HepG2 (cell line): ENCODE measurements at regions not wholly inside any gene's neighbourhood (a gene's known extent, or its start where the extent isn't known, plus 50 kb on each side); places are given as distances from the start of the nearest gene placed in this dataset.

ENCODE experiments used
- ATF6 ChIP-seq: sonication (generic); formaldehyde crosslinking; conservative IDR thresholded peaks from 2 replicates; pipeline ENCODE4 v1.4.0; 2020; ENCODE audit warnings: missing genetic modification reagents
- CENPX ChIP-seq: sonication (generic); formaldehyde crosslinking; IDR thresholded peaks from 2 replicates; pipeline ENCODE4 v1.9.0; 2021; ENCODE audit warnings: mild to moderate bottlenecking, missing genetic modification reagents, moderate library complexity
- DNMT3B ChIP-seq: conservative IDR thresholded peaks from 2 replicates; pipeline ENCODE4 v1.6.1; 2016; ENCODE audit warnings: missing biosample characterization, control low read depth
- EED ChIP-seq: sonication (generic); formaldehyde crosslinking; IDR thresholded peaks from 2 replicates; pipeline ENCODE4 v1.5.0; 2020; ENCODE audit warnings: mild to moderate bottlenecking, missing genetic modification reagents
- GFI1 ChIP-seq: sonication (generic); formaldehyde crosslinking; IDR thresholded peaks from 2 replicates; pipeline ENCODE4 v1.5.0; 2020; ENCODE audit warnings: missing genetic modification reagents, mild to moderate bottlenecking, borderline replicate concordance
- GLMP ChIP-seq: sonication (generic); formaldehyde crosslinking; IDR thresholded peaks from 2 replicates; pipeline ENCODE4 v1.9.0; 2021; ENCODE audit warnings: missing genetic modification reagents, mild to moderate bottlenecking, borderline replicate concordance
- KDM3A ChIP-seq: IDR thresholded peaks from 2 replicates; pipeline ENCODE4 v1.6.1; 2018; ENCODE audit warnings: low read depth, missing compliant biosample characterization
- MTA3 ChIP-seq: sonication (generic); formaldehyde crosslinking; IDR thresholded peaks from 2 replicates; pipeline ENCODE4 v1.4.0; 2020; ENCODE audit warnings: missing genetic modification reagents
- PAX8 ChIP-seq: sonication (generic); formaldehyde crosslinking; IDR thresholded peaks from 2 replicates; pipeline ENCODE4 v1.8.0; 2022; ENCODE audit warnings: mild to moderate bottlenecking, missing genetic modification reagents, borderline replicate concordance
- PRMT3 ChIP-seq: sonication (generic); formaldehyde crosslinking; IDR thresholded peaks from 2 replicates; pipeline ENCODE4 v1.8.1; 2022; ENCODE audit warnings: low read depth, mild to moderate bottlenecking, moderate library complexity, missing genetic modification reagents, borderline replicate concordance
- RARA ChIP-seq: IDR thresholded peaks from 2 replicates; pipeline ENCODE4 v1.6.1; 2016; ENCODE audit warnings: missing genetic modification reagents, missing compliant biosample characterization
- RBAK ChIP-seq: sonication (generic); formaldehyde crosslinking; IDR thresholded peaks from 2 replicates; pipeline ENCODE4 v1.5.1; 2020; ENCODE audit warnings: mild to moderate bottlenecking, missing genetic modification reagents
- TBL1XR1 ChIP-seq: fragments of 150-350 bp; IDR thresholded peaks from 2 replicates; pipeline ENCODE4 v1.6.1; 2014; ENCODE audit warnings: borderline replicate concordance, low read length; ENCODE audit not compliant: partially characterized antibody
- ZBTB42 ChIP-seq: sonication (generic); formaldehyde crosslinking; IDR thresholded peaks from 2 replicates; pipeline ENCODE4 v1.5.0; 2020; ENCODE audit warnings: mild to moderate bottlenecking, missing genetic modification reagents
- ZNF33A ChIP-seq: sonication (generic); formaldehyde crosslinking; IDR thresholded peaks from 2 replicates; pipeline ENCODE4 v1.5.1; 2020; ENCODE audit warnings: missing genetic modification reagents, mild to moderate bottlenecking, moderate library complexity, borderline replicate concordance
- ZNF598 ChIP-seq: sonication (generic); formaldehyde crosslinking; IDR thresholded peaks from 2 replicates; pipeline ENCODE4 v1.5.1; 2020; ENCODE audit warnings: mild to moderate bottlenecking, missing genetic modification reagents, borderline replicate concordance
- ZNF766 ChIP-seq: sonication (generic); formaldehyde crosslinking; IDR thresholded peaks from 2 replicates; pipeline ENCODE4 v1.5.0; 2020; ENCODE audit warnings: missing genetic modification reagents, borderline replicate concordance
- TF ChIP-seq, protein P1 (sequence below): sonication (generic); formaldehyde crosslinking; IDR thresholded peaks from 2 replicates; pipeline ENCODE4 v1.8.1; 2023; ENCODE audit warnings: mild to moderate bottlenecking, missing genetic modification reagents
- TF ChIP-seq, protein P2 (sequence below): sonication (generic); formaldehyde crosslinking; IDR thresholded peaks from 2 replicates; pipeline ENCODE4 v1.9.0; 2021; ENCODE audit warnings: mild to moderate bottlenecking, missing genetic modification reagents

DNA sequence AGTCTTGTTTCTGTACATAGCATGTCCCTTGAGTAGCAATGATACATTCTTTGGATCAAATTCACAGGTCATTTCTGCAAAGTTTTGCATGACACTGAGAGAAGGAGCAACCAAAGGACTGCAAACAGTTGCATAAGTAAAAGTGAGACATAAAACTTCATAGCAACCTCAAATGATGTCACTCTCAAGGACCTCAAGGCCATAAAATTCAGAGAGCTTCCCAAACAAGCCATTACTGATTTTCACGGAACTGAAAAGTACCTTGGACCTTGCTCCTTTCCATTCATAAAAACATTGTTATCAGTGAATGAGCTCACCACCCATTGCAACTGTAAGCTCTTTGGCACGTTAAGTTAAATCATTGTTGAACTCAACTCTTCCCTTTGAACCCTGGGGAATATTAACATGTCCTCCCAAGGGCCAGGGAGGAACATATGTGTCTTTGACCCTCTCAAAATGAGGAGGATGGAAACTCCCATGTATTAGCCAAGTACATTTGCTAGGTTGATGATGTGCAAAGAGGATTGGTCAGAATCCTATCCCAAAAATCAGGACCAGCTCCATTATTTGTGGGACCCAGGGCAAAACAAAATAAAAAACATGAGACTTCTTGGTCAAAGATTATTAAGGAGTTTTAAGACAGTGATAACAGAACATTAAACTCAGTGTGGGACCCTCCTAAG, 275.0 kb upstream of the DYNLRB2 start (continued):
- TF ChIP-seq, protein P1, sequence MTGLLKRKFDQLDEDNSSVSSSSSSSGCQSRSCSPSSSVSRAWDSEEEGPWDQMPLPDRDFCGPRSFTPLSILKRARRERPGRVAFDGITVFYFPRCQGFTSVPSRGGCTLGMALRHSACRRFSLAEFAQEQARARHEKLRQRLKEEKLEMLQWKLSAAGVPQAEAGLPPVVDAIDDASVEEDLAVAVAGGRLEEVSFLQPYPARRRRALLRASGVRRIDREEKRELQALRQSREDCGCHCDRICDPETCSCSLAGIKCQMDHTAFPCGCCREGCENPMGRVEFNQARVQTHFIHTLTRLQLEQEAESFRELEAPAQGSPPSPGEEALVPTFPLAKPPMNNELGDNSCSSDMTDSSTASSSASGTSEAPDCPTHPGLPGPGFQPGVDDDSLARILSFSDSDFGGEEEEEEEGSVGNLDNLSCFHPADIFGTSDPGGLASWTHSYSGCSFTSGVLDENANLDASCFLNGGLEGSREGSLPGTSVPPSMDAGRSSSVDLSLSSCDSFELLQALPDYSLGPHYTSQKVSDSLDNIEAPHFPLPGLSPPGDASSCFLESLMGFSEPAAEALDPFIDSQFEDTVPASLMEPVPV (CRISPR knock-in tag) = no peak
- TF ChIP-seq PAX8 (CRISPR knock-in tag) (no peak), ZNF33A (CRISPR knock-in tag) (no peak), DNMT3B (CRISPR knock-in tag) (peak; percentile 75; the same call in 1 of the 2 replicates), PRMT3 (CRISPR knock-in tag) (no peak), ZNF766 (CRISPR knock-in tag) (peak; percentile 37; the same call in 1 of the 2 replicates), GFI1 (CRISPR knock-in tag) (peak; percentile 91), RARA (CRISPR knock-in tag) (peak; percentile 96), ATF6 (CRISPR knock-in tag) (no peak), ZNF598 (CRISPR knock-in tag) (no peak), GLMP (no peak), TBL1XR1 (peak; percentile 85), RBAK (CRISPR knock-in tag) (no peak), KDM3A (CRISPR knock-in tag) (peak; percentile 85; the same call in 1 of the 2 replicates), CENPX (CRISPR knock-in tag) (no peak), EED (CRISPR knock-in tag) (no peak), MTA3 (CRISPR knock-in tag) (no peak), ZBTB42 (CRISPR knock-in tag) (no peak)
- TF ChIP-seq, protein P2, sequence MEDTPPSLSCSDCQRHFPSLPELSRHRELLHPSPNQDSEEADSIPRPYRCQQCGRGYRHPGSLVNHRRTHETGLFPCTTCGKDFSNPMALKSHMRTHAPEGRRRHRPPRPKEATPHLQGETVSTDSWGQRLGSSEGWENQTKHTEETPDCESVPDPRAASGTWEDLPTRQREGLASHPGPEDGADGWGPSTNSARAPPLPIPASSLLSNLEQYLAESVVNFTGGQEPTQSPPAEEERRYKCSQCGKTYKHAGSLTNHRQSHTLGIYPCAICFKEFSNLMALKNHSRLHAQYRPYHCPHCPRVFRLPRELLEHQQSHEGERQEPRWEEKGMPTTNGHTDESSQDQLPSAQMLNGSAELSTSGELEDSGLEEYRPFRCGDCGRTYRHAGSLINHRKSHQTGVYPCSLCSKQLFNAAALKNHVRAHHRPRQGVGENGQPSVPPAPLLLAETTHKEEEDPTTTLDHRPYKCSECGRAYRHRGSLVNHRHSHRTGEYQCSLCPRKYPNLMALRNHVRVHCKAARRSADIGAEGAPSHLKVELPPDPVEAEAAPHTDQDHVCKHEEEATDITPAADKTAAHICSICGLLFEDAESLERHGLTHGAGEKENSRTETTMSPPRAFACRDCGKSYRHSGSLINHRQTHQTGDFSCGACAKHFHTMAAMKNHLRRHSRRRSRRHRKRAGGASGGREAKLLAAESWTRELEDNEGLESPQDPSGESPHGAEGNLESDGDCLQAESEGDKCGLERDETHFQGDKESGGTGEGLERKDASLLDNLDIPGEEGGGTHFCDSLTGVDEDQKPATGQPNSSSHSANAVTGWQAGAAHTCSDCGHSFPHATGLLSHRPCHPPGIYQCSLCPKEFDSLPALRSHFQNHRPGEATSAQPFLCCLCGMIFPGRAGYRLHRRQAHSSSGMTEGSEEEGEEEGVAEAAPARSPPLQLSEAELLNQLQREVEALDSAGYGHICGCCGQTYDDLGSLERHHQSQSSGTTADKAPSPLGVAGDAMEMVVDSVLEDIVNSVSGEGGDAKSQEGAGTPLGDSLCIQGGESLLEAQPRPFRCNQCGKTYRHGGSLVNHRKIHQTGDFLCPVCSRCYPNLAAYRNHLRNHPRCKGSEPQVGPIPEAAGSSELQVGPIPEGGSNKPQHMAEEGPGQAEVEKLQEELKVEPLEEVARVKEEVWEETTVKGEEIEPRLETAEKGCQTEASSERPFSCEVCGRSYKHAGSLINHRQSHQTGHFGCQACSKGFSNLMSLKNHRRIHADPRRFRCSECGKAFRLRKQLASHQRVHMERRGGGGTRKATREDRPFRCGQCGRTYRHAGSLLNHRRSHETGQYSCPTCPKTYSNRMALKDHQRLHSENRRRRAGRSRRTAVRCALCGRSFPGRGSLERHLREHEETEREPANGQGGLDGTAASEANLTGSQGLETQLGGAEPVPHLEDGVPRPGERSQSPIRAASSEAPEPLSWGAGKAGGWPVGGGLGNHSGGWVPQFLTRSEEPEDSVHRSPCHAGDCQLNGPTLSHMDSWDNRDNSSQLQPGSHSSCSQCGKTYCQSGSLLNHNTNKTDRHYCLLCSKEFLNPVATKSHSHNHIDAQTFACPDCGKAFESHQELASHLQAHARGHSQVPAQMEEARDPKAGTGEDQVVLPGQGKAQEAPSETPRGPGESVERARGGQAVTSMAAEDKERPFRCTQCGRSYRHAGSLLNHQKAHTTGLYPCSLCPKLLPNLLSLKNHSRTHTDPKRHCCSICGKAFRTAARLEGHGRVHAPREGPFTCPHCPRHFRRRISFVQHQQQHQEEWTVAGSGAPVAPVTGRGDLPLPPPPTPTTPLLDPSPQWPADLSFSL (CRISPR knock-in tag) = no peak
